Stimulated activated CD8-positive, alpha-beta memory T cell treated with anti-CD3 and anti-CD28 coated beads, Interleukin-12 subunit alpha, Interleukin-12 subunit beta, amount 100 ng/mL, for 24 hours (primary cell): ENCODE measurements at regions not wholly inside any gene's neighbourhood (a gene's known extent, or its start where the extent isn't known, plus 50 kb on each side); places are given as distances from the start of the nearest gene placed in this dataset.
"Not testable (repeated sequence)": the region's sequence is repeated elsewhere in the genome, so short reads cannot be mapped to it uniquely, and the experiment has no call there.

Source experiments
- DNase-seq: peaks from one replicate; pipeline ENCODE4 v3.0.0-alpha.2; 2020; ENCODE audit errors: extremely low read depth

DNA sequence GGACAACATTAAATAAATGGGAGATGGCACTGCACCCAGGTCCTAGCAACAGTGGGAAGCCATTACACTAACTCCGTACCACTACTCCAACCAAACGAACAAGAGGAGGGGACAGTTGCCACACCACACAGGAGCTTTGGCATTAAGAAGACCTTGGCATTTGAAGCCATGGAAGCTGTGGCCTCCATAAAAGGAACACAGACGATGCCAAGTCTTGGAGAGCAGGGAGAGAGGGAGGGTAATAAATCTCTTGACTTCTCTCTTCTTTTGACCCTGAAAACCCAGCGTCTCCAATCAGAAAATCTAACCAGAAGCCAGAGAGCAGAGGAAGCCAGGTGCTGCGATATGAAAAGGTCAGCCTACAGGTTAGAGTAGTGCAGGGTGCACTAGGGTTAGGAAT is 338.8 kb upstream of the TMEM132C start:
- DNase-seq = no peak

DNA sequence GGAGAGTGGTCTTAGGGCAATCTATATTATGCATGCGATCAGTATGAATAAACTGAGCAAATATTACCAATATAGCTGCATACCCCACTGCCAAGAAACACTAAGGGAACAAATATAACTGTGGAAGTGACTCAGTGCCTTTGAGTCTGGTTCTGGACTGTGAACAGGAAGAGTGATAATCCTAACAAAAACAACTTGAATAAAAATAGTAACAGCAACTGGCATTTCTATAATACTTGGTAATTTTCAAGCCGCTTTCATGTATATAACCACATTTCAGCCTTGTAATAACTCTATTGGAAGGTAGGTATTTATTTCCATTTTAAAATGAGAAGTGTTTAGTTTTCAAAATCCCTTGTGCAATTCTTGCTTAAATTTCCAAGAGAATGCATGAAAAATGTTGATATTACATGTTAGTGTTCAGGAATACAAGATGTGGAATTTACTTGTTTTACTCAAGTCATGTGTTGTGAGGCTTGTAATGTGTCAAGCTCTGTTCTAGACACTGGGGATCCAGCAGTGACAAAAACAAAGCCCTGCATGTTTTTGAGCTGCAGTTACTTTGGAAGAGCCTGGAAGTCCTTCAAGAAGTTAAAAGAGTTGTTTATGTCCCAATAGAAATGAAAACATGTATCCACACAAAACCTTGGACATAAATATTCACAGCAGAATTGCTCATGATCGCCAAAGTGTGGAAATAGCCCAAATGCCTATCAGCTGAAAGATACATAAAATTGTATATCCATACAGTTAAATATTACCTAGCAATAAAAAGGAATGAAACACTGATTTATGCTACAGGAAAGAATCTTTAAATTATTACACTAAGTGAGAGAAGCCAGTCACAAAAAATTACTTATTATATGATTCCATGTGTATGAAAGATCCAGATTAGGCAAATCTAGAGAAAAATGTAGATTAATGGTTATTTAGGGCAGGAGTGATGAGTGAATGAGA is 338.1 kb upstream of the TMEM132C start:
- DNase-seq = no peak

GRCh38 chr12:127930122-127930521 is 336.8 kb upstream of the TMEM132C start:
- no peak for DNase-seq

GRCh38 chr12:127934409-127934808 is 332.6 kb upstream of the TMEM132C start:
- DNase-seq = no peak

DNA sequence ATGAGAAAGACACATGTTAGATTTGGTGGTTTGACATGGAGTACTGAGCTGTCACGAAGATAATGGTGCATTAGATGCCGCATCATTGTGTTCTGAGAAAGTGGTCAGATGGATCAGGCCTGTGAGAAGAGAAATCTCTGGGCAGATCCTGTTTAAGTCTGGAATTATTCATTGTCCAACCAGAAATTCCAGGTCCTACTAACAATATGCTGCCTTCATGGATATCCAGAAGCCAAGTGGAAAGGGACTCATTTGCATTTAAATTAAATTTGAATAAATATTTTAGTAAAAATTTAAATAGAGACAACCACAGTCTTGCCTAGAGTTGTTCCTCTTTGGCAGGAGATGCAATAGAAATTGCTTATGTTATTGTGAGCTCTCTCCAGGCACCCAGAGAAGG is 330.5 kb upstream of the TMEM132C start:
- DNase-seq = no peak

DNA sequence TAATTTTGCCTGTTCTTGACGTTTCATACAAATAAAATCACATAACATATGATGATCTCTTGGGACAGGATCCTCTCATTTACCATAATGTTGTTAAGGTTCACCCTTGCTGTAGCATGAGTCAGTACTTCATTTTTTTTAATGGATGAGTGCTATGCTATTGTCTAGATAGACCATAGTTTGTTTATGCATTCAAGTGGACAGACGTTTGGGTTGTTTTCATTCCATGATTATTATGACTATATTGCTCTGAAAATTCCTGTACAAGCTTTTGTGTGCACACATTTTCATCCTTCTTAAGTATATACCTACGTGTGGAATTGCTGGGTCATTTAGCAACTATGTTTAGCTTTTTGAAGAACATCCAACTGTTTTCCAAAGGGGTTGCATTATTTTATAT is 325.6 kb upstream of the TMEM132C start:
- no peak for DNase-seq

DNA sequence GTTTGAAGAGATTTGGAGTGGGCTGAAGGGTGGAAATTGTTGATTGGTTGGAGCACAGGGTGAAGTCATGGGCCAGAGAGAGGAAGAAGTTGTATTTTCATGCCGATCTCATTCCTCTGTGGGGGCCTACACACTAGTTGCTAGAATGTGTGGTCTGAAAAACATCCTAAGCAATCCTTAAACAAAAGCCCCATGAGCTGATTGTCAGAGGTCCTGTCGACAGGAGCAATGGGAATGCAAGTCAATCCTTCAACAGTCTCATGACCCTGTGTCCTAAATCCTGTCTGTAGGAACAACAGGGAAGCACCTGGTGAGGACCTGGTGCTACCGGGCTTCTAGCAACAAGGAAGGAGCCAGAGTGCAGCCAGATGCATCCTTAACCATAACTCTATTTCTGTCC is 324.0 kb upstream of the TMEM132C start:
- DNase-seq = no peak

DNA sequence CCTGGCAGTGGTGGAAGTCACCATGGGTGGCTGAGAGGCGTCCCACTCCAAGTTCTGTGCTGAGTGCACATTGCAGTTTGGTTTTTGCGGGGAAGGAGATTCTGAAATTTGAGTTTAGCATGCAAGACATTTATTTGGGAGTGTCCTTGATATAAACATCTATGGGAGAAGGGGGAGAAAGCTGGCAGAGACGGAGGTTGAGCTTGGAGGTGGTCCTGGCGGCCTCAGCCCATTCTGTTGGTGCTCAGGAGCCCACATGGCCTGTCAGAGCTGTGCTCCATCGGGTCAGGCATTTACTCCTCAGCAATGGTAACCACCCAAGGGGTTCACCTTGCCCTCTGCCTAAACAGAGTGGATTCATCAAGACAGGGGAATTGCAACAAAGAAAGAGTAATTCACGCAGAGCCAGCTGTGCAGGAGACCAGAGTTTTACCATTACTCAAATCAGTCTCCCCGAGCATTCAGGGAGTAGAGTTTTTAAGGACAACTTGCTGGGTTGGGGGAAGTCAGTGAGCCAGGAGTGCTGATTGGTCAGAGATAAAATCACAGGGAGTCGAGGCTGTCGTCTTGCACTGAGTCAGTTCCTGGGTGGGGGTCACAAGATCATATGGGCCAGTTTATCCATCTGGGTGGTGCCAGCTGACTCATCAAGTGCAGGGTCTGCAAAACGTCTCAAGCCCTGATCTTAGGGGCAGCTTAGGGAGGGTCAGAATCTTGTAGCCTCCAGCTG is 323.3 kb upstream of the TMEM132C start:
- DNase-seq = no peak

- DNase-seq = no peak
Measured at GRCh38 chr12:127944211-127944899, 322.6 kb upstream of the TMEM132C start.

DNA sequence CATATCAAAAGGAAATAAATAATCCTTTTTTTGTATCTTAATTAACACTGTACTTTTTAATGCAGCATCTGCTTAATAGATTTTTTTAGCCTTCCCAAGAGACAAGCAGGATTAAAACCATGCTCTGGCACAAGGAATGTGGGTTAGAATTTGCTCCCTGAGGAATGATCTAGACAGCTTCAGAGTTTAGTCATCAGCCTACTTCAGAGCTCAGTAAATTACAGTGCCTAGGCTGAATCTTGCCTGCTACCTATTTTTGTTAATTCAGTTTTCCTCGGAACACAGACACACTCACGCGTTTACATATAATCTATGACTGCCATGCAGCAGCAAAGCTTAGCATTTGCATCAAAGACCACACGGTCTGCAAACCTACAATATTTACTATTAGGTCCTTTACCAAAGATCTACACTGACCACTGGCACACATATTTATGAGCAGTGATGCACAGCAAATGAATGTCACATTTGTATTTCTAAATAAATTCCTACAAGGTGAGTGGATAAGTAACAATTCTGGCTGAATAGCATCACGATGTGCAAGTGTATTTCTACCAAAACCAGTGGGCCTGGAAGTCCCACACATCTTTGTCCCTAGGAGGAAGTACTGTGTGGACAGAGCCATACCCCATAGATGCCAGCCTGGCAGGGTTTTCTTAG is 309.8 kb upstream of the TMEM132C start:
- DNase-seq = no peak

- no peak for DNase-seq
Measured at GRCh38 chr12:127962303-127962702, 304.7 kb upstream of the TMEM132C start.

- DNase-seq = no peak
Measured at GRCh38 chr12:127963933-127964332, 303.0 kb upstream of the TMEM132C start.

DNA sequence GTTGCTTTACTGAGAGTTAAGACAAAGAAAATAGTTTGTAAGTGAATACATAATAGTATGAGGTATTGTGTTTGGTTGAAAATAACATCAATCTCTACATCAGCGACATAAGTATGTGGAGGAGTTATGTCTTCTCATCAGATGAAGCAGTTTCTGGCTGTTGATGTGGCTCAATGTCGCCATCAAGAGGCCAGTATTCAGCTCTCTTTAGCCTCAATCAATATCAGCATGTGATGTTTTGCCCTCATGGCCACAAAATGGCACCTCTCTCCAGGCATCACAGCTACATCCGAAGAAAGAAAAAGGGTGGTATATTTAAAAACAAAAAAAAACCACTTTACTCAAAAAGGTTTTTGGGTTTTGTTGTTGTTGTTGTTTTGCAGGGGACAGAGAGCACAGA is 302.3 kb upstream of the TMEM132C start:
- no peak for DNase-seq

- DNase-seq = no peak
Measured at GRCh38 chr12:127966331-127966730, 300.6 kb upstream of the TMEM132C start.

DNA sequence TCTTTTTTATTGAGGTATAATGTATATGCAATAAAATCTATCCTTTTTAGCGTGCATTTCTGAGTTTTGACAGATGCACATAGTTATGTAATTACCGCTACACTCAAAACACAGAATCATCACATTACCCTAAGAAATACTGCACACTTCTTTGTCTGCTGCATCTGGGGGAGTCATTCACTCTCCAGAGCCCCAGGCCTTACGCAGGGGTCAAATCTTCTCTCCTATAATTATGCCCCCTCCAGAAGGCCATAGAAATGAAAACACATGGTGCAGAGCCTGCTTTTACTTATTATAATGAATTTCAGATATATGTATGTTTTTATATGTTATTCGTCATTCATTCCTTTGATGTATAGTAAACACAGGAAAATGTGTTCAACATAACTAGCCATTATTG is 296.5 kb upstream of the TMEM132C start:
- DNase-seq = no peak

- no peak for DNase-seq
Measured at GRCh38 chr12:127980585-127980984, 286.4 kb upstream of the TMEM132C start.

GRCh38 chr12:127981875-127982274 is 285.1 kb upstream of the TMEM132C start:
- no peak for DNase-seq

DNA sequence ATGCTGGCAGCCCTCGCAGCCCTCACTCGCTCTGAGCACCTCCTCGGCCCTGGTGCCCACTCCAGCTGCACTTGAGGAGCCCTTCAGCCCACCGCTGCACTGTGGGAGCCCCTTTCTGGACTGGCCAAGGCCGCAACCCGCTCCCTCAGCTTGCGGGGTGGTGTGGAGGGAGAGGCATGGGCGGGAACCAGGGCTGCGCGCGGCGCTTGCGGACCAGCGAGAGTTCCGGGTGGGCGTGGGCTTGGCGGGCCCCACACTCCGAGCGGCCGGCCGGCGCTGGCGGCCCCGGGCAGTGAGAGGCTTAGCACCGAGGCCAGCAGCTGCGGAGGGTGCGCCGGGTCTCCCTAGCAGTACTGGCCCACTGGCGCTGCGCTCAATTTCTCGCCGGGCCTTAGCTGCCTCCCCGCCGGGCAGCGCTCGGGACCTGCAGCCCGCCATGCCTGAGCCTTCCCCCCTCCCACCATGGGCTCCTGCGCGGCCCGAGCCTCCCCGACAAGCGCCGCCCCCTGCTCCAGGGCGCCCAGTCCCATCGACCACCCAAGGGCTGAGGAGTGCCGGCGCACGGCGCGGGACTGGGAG is 283.7 kb upstream of the TMEM132C start:
- not testable (repeated sequence) for DNase-seq

- DNase-seq = no peak
Measured at GRCh38 chr12:127984386-127985055, 282.4 kb upstream of the TMEM132C start.

DNA sequence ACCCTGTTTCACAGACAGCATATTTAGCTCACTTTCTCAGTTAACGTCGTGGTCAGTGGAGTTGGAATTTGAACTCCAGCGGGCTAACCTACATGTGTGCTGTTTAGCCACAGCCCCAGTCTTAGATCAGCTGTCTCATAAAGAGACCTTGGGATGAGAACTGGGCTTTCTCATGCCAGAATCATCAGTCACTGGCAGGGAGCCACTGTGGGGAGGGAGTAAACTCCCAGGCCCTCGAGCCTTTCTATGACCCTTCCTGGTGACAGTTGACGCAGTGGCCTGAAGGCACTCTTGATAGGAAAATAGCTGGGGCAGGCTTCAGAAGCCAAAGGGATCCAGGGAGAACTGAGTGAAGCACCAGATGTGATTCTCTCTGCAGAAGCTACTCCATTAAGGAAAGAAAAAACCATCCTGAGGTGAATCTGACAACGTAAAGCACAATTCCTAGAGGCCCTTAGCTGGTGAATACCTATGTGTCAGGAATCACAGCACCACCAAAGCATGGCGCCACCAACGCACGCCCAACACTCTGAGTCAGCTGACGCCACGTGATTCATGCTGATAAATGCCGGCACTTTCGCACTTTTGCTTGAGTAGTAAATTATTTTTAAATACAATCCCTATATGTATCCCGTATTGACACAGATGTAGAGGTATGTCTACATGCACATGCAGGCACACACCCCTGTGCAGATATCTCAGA is 279.6 kb upstream of the TMEM132C start:
- no peak for DNase-seq
